MM.1S (cell line): ENCODE measurements at regions not wholly inside any gene's neighbourhood (a gene's known extent, or its start where the extent isn't known, plus 50 kb on each side); places are given as distances from the start of the nearest gene placed in this dataset.

Experiments
- DNase-seq: peaks from one replicate; pipeline ENCODE4 v3.0.0-alpha.2; 2015
- H2AFZ ChIP-seq: fragments of 300-600 bp; sonication (generic); 2 replicates; pipeline ENCODE4 v1.6.0; 2016; ENCODE audit warnings: antibody characterized with exemption, low read length
- H3F3A ChIP-seq: fragments of 300-600 bp; sonication (generic); 2 replicates; pipeline ENCODE4 v1.6.1; 2016; ENCODE audit warnings: mild to moderate bottlenecking, antibody characterized with exemption, low read length, moderate library complexity, mixed read lengths; ENCODE audit not compliant: insufficient read depth
- H3K27ac ChIP-seq: fragments of 300-600 bp; sonication (generic); 2 replicates; pipeline ENCODE4 v1.5.1; 2016; ENCODE audit warnings: mild to moderate bottlenecking, low read length
- H3K27me3 ChIP-seq: fragments of 300-600 bp; sonication (generic); replicated peaks from 2 replicates; pipeline ENCODE4 v1.6.0; 2016; ENCODE audit warnings: low read length; ENCODE audit not compliant: insufficient read depth
- H3K36me3 ChIP-seq: fragments of 300-600 bp; sonication (generic); replicated peaks from 2 replicates; pipeline ENCODE4 v1.6.1; 2016; ENCODE audit warnings: mild to moderate bottlenecking, low read length, mixed read lengths; ENCODE audit not compliant: insufficient read depth
- H3K4me1 ChIP-seq: fragments of 300-600 bp; sonication (generic); 2 replicates; pipeline ENCODE4 v1.6.1; 2016; ENCODE audit warnings: low read length, mixed read lengths
- H3K4me2 ChIP-seq: fragments of 300-600 bp; sonication (generic); 2 replicates; pipeline ENCODE4 v1.6.0; 2016; ENCODE audit warnings: low read depth, low read length
- H3K4me3 ChIP-seq: fragments of 300-600 bp; sonication (generic); 2 replicates; pipeline ENCODE4 v1.5.1; 2016; ENCODE audit warnings: low read length, mixed read lengths
- H3K79me2 ChIP-seq: fragments of 300-600 bp; sonication (generic); 2 replicates; pipeline ENCODE4 v1.6.1; 2016; ENCODE audit warnings: mixed run types, low read length, mixed read lengths
- H3K9ac ChIP-seq: fragments of 300-600 bp; sonication (generic); 2 replicates; pipeline ENCODE4 v1.6.1; 2016; ENCODE audit warnings: low read length, mixed read lengths
- H3K9me2 ChIP-seq: fragments of 300-600 bp; sonication (generic); replicated peaks from 2 replicates; pipeline ENCODE4 v1.6.1; 2016; ENCODE audit warnings: mild to moderate bottlenecking, low read length, mixed read lengths; ENCODE audit not compliant: insufficient read depth
- H3K9me3 ChIP-seq: fragments of 300-600 bp; sonication (generic); replicated peaks from 2 replicates; pipeline ENCODE4 v1.6.1; 2016; ENCODE audit warnings: mild to moderate bottlenecking, low read length, mixed read lengths; ENCODE audit not compliant: insufficient read depth
- H4K20me1 ChIP-seq: fragments of 300-600 bp; sonication (generic); 2 replicates; pipeline ENCODE4 v1.6.1; 2016; ENCODE audit warnings: mild to moderate bottlenecking, low read length, moderate library complexity, mixed read lengths; ENCODE audit not compliant: insufficient read depth
- EZH2 ChIP-seq: fragments of 300-600 bp; sonication (generic); optimal IDR thresholded peaks from 2 replicates; pipeline ENCODE3; 2017; ENCODE audit warnings: low read depth, mild to moderate bottlenecking, antibody characterized with exemption, low read length, mixed read lengths
- EZH2phosphoT487 ChIP-seq: fragments of 300-600 bp; sonication (generic); IDR thresholded peaks from 2 replicates; pipeline ENCODE4 v1.6.1; 2018; ENCODE audit warnings: antibody characterized with exemption, low read length
- TF ChIP-seq, protein P1 (sequence below): fragments of 300-600 bp; sonication (generic); IDR thresholded peaks from 2 replicates; pipeline ENCODE4 v1.5.1; 2016; ENCODE audit warnings: antibody characterized with exemption, low read length, mixed read lengths

DNA sequence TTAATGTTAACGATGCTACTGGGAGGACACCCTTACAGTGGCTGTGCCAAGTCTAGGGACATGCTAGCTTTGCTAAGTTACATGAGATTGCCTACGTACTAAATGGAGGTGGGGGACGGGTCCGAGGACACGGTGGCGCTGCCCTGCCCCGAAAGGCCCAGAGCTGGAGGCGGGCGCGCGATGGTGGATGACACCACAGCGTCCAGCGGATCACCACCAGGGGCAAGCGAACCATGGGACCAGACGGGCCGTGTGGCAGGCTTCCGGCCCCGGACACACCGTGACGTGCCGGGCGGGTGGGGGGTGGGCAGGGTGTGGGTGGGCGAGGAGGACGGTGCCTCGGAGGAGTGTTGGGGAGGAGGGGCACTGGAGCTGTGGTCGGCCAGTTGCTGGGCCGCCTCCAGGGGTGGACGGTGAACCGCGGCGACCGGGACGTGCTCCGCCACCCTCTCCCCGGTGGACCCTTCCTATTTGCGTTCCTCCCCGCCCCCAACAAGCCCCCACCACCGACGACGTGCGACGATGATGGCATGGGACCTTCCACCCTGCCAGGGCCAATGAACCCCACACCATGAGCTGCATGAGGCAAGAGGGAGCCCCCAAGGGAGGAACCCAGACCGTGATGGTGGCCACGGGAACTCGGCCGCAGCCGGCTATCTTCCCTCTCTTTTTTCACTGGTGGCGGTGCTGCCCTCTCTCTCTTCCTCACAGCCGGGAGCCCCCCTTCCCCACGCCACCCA lies 773.3 kb upstream of the DEFB115 start:
- no peaks in the 10 kb centered on the region for H3K27me3 ChIP-seq
- no peaks in the 10 kb centered on the region for H3K79me2 ChIP-seq
- no peak overlapping the region for H3K4me2 ChIP-seq
- H3K9me2 ChIP-seq = no peaks in the 10 kb centered on the region
- no peak overlapping the region for H3K4me3 ChIP-seq
- no peaks in the 10 kb centered on the region for H3K9me3 ChIP-seq
- no peaks in the 10 kb centered on the region for H4K20me1 ChIP-seq
- H3F3A ChIP-seq = no peaks in the 10 kb centered on the region
- H3K9ac ChIP-seq = no peak overlapping the region
- TF ChIP-seq, protein P1, sequence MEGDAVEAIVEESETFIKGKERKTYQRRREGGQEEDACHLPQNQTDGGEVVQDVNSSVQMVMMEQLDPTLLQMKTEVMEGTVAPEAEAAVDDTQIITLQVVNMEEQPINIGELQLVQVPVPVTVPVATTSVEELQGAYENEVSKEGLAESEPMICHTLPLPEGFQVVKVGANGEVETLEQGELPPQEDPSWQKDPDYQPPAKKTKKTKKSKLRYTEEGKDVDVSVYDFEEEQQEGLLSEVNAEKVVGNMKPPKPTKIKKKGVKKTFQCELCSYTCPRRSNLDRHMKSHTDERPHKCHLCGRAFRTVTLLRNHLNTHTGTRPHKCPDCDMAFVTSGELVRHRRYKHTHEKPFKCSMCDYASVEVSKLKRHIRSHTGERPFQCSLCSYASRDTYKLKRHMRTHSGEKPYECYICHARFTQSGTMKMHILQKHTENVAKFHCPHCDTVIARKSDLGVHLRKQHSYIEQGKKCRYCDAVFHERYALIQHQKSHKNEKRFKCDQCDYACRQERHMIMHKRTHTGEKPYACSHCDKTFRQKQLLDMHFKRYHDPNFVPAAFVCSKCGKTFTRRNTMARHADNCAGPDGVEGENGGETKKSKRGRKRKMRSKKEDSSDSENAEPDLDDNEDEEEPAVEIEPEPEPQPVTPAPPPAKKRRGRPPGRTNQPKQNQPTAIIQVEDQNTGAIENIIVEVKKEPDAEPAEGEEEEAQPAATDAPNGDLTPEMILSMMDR = no peak
- no peak for TF ChIP-seq EZH2phosphoT487
- no peak for TF ChIP-seq EZH2
- H2AFZ ChIP-seq = no peak overlapping the region
- no peaks in the 10 kb centered on the region for H3K36me3 ChIP-seq
- DNase-seq = no peak
- H3K27ac ChIP-seq = no peak overlapping the region
- H3K4me1 ChIP-seq = no peaks in the 10 kb centered on the region

DNA sequence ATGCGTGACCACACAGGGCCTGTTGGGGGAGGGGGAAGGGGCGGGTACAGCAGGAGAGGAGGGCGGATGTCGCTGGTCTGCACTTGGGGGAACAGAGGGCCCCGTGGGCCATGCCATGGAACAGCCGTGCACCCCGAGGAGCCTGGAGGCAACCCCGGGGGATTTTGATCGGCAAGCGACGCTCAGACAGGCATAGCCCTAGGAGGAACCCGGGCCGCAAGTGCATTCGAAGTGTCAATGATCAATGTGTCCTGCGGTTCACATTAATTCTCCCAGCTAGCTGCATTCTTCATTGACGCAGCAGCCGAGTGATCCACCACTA lies 772.8 kb upstream of the DEFB115 start:
- Histone ChIP-seq H4K20me1 (no peaks in the 10 kb centered on the region), H3K9ac (no peak overlapping the region), H3F3A (no peaks in the 10 kb centered on the region), H3K9me3 (no peaks in the 10 kb centered on the region), H3K4me3 (no peak overlapping the region), H3K36me3 (no peaks in the 10 kb centered on the region), H2AFZ (no peak overlapping the region), H3K9me2 (no peaks in the 10 kb centered on the region), H3K4me2 (no peak overlapping the region), H3K27ac (no peak overlapping the region), H3K4me1 (no peaks in the 10 kb centered on the region), H3K27me3 (no peaks in the 10 kb centered on the region), H3K79me2 (no peaks in the 10 kb centered on the region)
- no peak for TF ChIP-seq EZH2
- TF ChIP-seq EZH2phosphoT487 = no peak
- TF ChIP-seq, protein P1 = no peak
- no peak for DNase-seq

DNA sequence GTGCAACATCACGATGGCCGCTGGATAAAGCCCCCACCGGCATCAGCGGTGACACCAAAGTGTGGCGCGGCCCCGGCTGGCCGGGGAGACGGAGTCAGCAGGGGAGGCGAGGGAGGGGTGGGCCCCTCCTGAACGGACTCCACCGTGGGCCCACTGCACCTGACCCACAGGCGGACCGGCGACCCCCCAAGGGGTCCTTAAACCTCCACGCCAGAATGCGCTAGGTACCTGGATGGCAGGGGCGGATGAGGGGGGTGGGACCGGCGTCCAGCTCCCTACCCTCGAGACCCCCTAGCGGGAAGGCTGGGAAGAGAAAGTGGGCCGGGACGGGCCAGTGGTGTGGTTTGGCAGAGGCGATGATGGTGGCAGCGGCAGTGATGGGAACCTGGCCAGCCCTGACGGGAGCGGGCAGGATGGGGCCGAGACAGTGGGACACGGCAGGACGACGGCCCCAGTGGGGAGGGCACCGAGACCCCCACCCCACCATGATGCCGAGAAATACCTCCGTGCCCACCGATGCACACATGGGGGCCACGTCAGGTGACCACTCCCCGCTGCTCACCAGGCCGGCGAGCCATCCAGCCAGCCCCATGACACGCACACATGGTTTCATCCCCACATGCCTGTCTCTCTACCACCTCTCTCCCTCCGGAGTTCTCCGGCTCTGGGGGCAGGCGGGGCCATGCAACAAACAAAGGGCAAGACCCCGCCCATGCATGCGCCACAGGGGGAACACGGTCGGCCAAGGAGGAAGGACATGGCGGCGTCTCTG lies 771.9 kb upstream of the DEFB115 start:
- DNase-seq = no peak
- Histone ChIP-seq H2AFZ (no peak overlapping the region), H3K27ac (no peak overlapping the region), H3K4me3 (no peak overlapping the region), H3K9me3 (no peaks in the 10 kb centered on the region), H3K79me2 (no peaks in the 10 kb centered on the region), H3K36me3 (no peaks in the 10 kb centered on the region), H3K9ac (no peak overlapping the region), H3K4me2 (no peak overlapping the region), H3K9me2 (no peaks in the 10 kb centered on the region), H3F3A (no peaks in the 10 kb centered on the region), H3K27me3 (no peaks in the 10 kb centered on the region), H4K20me1 (no peaks in the 10 kb centered on the region), H3K4me1 (no peaks in the 10 kb centered on the region)
- TF ChIP-seq, protein P1 = no peak
- TF ChIP-seq EZH2 (no peak), EZH2phosphoT487 (no peak)
